ENCODE measurements at regions not wholly inside any gene's neighbourhood (a gene's known extent, or its start where the extent isn't known, plus 50 kb on each side); places are given as distances from the start of the nearest gene placed in this dataset.

DNA sequence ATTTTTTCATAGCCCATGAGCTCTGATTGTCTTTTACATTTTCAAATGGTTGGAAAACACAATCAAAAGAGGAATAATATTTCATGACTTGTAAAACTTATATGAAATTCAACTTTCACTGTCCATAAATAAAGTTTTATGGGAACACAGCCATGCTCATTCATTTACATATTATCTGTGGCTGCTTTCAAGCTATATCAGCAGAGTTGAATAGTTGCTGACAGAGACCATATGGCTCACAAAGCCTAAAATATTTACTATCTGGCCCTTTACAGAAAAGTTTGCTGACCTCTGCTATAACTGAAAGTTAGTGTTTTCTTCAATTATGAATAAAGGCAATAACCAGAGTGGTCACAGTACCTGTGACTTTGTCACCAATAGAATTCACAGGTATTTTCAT is 128.2 kb upstream of the GNAO1 start:
- Histone ChIP-seq H3K9me3 (ENCODE audit: control insufficient read depth, insufficient read depth, low read depth, low read length) (no peaks in the 10 kb centered on the region), H3K9ac (ENCODE audit: low read length) (no peak overlapping the region), H3K36me3 (ENCODE audit: control insufficient read depth, insufficient read depth, low read length) (no peaks in the 10 kb centered on the region), H3K27me3 (ENCODE audit: control insufficient read depth, insufficient read depth, low read length) (no peaks in the 10 kb centered on the region), H3K4me1 (ENCODE audit: control insufficient read depth, insufficient read depth, low read length) (no peaks in the 10 kb centered on the region), H3K4me3 (ENCODE audit: low read depth, low read length) (no peak overlapping the region), H3K27ac (ENCODE audit: low read depth, low read length) (no peak overlapping the region)

DNA sequence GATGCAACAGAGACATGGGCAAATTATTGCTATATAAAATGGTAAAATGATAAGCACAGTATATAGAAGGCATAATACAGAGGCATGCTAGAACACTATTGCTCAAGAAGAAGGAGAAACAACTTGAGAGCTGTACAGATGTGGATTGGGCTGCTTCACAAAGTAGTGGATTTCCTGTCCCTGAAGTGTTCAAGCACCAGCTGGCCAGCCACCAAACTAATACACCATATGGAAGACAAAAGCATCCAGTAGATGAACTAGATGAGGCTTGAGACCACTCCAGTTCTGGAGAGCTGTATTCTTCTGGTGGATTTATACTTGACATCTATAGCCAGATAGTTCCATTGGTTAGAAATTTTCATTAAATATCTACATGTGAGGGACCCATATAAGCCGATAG is 134.1 kb upstream of the GNAO1 start:
- Histone ChIP-seq H3K27me3 (ENCODE audit: control insufficient read depth, insufficient read depth, low read length) (no peaks in the 10 kb centered on the region), H3K4me3 (ENCODE audit: low read depth, low read length) (no peak overlapping the region), H3K9me3 (ENCODE audit: control insufficient read depth, insufficient read depth, low read depth, low read length) (no peaks in the 10 kb centered on the region), H3K4me1 (ENCODE audit: control insufficient read depth, insufficient read depth, low read length) (no peaks in the 10 kb centered on the region), H3K9ac (ENCODE audit: low read length) (no peak overlapping the region), H3K27ac (ENCODE audit: low read depth, low read length) (no peak overlapping the region), H3K36me3 (ENCODE audit: control insufficient read depth, insufficient read depth, low read length) (no peaks in the 10 kb centered on the region)

DNA sequence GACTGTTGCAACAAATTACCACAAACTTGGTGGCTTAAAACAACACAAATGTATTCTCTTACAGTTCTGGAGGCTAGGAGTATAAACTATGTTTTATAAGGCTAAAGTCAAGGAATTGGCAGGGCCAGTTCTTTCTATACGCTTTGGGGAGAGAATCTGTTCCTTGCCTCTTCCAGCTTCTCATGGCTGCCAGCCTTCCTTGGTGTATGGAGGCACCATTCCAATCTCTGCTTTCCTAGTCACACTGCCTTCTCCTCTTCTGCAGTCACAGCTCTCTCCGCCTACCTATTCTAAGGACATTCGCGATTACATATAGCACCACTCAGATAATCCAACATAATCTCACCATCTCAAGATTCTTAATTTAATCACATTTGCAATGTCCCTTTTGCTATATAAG is 140.4 kb upstream of the GNAO1 start:
- Histone ChIP-seq H3K27ac (ENCODE audit: low read depth, low read length) (no peak overlapping the region), H3K36me3 (ENCODE audit: control insufficient read depth, insufficient read depth, low read length) (no peaks in the 10 kb centered on the region), H3K4me3 (ENCODE audit: low read depth, low read length) (no peak overlapping the region), H3K4me1 (ENCODE audit: control insufficient read depth, insufficient read depth, low read length) (no peaks in the 10 kb centered on the region), H3K27me3 (ENCODE audit: control insufficient read depth, insufficient read depth, low read length) (no peaks in the 10 kb centered on the region), H3K9me3 (ENCODE audit: control insufficient read depth, insufficient read depth, low read depth, low read length) (no peaks in the 10 kb centered on the region), H3K9ac (ENCODE audit: low read length) (no peak overlapping the region)

DNA sequence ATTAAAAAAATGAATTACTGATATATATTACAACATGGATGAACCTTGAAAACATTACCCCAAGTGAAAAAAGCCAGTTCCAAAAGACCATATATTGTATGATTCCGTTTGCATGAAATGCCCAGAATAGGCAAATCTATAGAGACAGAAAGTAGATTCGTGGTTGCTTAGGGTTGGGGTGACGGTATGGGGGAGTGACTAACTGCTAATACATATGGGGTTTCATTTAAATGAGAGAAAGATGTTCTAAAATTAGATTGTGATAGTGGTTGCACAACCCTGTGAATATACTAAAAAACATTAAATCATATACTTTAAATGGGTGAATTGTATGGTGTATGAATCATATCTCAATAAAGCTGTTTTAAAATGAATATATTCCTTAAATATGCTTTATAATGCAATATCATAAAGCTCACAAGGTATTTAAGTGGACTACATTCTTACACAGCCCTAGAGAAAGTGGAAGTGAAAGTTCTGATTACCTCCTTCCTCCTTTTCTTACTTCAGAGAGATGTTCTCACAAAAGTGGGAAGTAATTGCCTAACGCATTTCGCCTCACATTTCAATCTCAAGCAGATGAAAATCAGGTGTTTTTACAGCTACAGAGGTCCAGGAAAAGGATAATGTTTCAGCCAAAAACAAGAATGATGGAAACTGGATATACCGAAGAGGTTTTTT is 142.7 kb upstream of the GNAO1 start:
- Histone ChIP-seq H3K9ac (ENCODE audit: low read length) (no peak overlapping the region), H3K27ac (ENCODE audit: low read depth, low read length) (no peak overlapping the region), H3K36me3 (ENCODE audit: control insufficient read depth, insufficient read depth, low read length) (no peaks in the 10 kb centered on the region), H3K4me1 (ENCODE audit: control insufficient read depth, insufficient read depth, low read length) (no peaks in the 10 kb centered on the region), H3K4me3 (ENCODE audit: low read depth, low read length) (no peak overlapping the region), H3K9me3 (ENCODE audit: control insufficient read depth, insufficient read depth, low read depth, low read length) (no peaks in the 10 kb centered on the region), H3K27me3 (ENCODE audit: control insufficient read depth, insufficient read depth, low read length) (no peaks in the 10 kb centered on the region)

DNA sequence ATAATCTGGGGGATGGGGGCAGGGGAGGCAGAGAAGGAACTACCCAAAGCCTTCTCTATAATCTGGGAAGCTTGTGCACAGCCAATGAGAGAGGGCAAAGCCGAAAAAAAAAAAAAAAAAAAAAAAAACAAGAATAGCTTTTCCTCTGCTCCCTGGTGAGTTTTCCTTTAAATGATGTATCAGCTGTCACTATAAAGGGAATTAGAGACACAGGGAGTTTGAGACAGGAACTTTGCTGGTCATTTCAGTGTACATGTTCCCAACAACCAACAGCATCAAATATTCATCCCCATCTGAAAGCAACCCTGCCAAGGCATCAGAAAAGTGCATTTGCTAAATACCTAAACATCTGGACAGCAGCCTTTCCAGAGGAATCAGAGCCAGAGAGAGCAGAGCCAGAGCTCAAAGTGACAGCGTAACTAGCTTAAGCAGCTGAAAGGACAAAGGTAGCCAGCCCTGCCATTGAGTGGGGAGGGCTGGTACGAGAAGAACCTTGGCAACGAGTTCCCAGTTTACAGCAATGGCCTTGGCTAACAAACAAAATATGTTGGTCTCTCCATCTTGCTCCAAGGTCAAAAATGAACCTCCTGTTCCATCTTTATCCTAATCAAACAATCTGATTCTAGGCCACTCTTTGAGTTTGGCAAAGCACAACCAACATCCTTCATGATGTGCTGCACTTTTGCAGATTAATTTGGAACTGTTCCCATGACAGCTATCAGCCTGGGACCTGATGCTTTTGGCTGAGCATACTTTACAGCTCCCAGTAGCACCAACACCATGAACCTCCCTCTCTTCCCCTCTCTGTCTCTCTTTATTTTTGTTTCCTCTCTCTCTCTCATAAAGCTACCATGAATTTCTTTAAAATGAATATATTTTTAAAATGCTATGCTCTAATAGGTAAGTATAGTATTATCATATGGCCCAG is 143.7 kb upstream of the GNAO1 start:
- Histone ChIP-seq H3K27ac (ENCODE audit: low read depth, low read length) (no peak overlapping the region), H3K9me3 (ENCODE audit: control insufficient read depth, insufficient read depth, low read depth, low read length) (no peaks in the 10 kb centered on the region), H3K27me3 (ENCODE audit: control insufficient read depth, insufficient read depth, low read length) (peaks cover 3% of the 10 kb centered on the region; the same call in 1 of the 2 replicates), H3K36me3 (ENCODE audit: control insufficient read depth, insufficient read depth, low read length) (no peaks in the 10 kb centered on the region), H3K9ac (ENCODE audit: low read length) (no peak overlapping the region), H3K4me1 (ENCODE audit: control insufficient read depth, insufficient read depth, low read length) (no peaks in the 10 kb centered on the region), H3K4me3 (ENCODE audit: low read depth, low read length) (no peak overlapping the region)

DNA sequence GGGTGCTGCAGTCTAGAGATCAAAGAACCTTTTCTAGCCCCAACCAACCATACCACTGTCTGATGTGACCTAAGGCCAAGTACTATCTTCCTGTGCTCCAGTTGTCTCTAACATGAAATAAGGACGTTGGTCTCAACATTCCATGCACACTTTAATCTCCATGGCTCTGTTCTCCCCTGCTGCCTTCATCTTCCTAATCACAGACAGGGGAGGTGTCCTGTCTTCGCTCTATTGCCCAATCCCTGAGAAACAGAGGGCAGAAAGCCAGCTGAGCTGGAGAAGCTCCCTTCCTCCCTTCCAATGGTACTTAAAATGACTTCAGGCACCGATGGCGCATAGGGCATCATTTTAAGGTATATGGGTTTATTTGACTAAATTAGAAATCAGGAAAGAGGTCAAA is 148.9 kb upstream of the GNAO1 start:
- H3K36me3 ChIP-seq (ENCODE audit: control insufficient read depth, insufficient read depth, low read length): no peaks in the 10 kb centered on the region
- no peaks in the 10 kb centered on the region for H3K9me3 ChIP-seq (ENCODE audit: control insufficient read depth, insufficient read depth, low read depth, low read length)
- H3K4me1 ChIP-seq (ENCODE audit: control insufficient read depth, insufficient read depth, low read length): no peaks in the 10 kb centered on the region
- no peak overlapping the region for H3K27ac ChIP-seq (ENCODE audit: low read depth, low read length)
- H3K27me3 ChIP-seq (ENCODE audit: control insufficient read depth, insufficient read depth, low read length): peaks cover 3% of the 10 kb centered on the region; the same call in 1 of the 2 replicates
- H3K4me3 ChIP-seq (ENCODE audit: low read depth, low read length): no peak overlapping the region
- H3K9ac ChIP-seq (ENCODE audit: low read length): no peak overlapping the region

DNA sequence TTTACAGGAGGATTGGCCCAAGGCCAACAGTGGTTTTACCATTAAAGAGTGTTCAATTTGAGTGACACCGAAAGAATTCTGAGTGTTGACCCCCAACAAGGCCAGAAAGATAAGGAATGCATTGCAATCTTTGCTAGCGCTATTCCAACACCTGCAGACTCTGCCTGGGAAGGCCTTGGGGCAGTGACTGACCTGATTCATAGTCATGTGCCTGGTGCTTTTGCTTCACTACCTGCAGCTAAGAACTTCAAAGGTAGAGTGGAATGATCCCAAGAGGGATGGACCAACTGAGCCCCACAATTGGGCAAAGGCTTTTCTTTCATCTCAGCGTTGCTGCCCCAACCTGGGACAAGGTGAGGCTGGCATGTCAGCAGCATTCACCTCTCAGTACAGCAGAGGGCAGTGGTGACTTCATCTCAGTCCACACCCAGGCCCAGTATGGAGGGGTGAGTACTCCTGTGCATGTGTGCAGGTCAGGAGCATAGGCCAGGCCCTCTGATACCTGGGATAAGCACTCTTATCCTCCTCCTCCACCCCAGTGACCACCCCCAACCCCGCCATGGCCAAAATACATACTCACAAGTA is 149.6 kb upstream of the GNAO1 start:
- no peak overlapping the region for H3K4me3 ChIP-seq (ENCODE audit: low read depth, low read length)
- H3K4me1 ChIP-seq (ENCODE audit: control insufficient read depth, insufficient read depth, low read length): no peaks in the 10 kb centered on the region
- H3K9me3 ChIP-seq (ENCODE audit: control insufficient read depth, insufficient read depth, low read depth, low read length): no peaks in the 10 kb centered on the region
- no peaks in the 10 kb centered on the region for H3K36me3 ChIP-seq (ENCODE audit: control insufficient read depth, insufficient read depth, low read length)
- H3K27ac ChIP-seq (ENCODE audit: low read depth, low read length): no peak overlapping the region
- no peak overlapping the region for H3K9ac ChIP-seq (ENCODE audit: low read length)
- H3K27me3 ChIP-seq (ENCODE audit: control insufficient read depth, insufficient read depth, low read length): peaks cover 3% of the 10 kb centered on the region; the same call in 1 of the 2 replicates

DNA sequence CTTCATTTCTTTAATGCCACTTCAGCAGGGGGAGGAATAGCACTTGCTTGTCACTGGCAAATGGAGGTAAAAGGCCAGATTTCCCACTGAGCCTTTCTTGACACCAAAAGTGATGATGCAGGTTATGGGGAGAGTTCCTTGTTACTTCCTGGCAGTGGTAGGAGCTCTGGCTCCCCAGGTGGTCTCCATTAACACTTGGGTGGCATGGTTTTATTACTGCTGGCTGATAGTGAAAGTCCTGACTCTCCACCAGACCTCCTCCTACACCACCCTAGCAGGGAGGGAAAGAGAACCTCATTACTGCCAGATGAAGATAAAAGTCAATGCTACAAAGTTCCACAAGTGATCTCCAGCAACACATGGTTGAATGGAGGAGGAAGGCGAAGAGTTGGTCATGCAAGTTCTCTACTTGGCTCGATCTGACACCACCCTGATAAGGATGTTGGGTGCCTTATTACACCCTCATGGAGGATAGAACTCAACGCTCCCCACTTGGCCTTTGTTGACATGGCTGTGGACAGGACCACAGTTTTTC is 152.7 kb upstream of the GNAO1 start:
- Histone ChIP-seq H3K4me1 (ENCODE audit: control insufficient read depth, insufficient read depth, low read length) (no peaks in the 10 kb centered on the region), H3K9me3 (ENCODE audit: control insufficient read depth, insufficient read depth, low read depth, low read length) (peaks cover 4% of the 10 kb centered on the region; the same call in 1 of the 2 replicates), H3K27me3 (ENCODE audit: control insufficient read depth, insufficient read depth, low read length) (peaks cover 3% of the 10 kb centered on the region; the same call in 1 of the 2 replicates), H3K4me3 (ENCODE audit: low read depth, low read length) (no peak overlapping the region), H3K36me3 (ENCODE audit: control insufficient read depth, insufficient read depth, low read length) (no peaks in the 10 kb centered on the region), H3K9ac (ENCODE audit: low read length) (no peak overlapping the region), H3K27ac (ENCODE audit: low read depth, low read length) (no peak overlapping the region; the same call in 1 of the 2 replicates)

DNA sequence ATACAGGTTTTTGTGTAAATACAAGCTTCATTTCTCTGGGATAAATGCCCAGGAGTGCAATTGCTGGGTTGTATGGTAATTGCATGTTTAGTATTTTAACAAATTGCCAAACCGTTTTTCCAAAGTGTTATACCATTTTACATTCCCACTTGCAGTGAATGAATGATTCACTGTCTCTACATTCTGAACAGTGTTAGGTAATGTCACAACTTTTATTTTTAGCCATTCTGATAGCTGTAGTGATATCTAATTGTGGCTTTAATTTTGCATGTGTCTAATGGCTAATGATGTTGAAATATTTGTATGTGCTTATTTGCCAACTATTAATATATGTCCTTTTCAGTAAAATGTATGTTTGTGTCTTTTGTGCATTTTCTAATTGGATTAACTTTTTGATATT is 156.9 kb upstream of the CES5A start:
- H3K9me3 ChIP-seq (ENCODE audit: control insufficient read depth, insufficient read depth, low read depth, low read length): peaks cover 4% of the 10 kb centered on the region; the same call in 1 of the 2 replicates
- no peak overlapping the region for H3K4me3 ChIP-seq (ENCODE audit: low read depth, low read length)
- H3K4me1 ChIP-seq (ENCODE audit: control insufficient read depth, insufficient read depth, low read length): no peaks in the 10 kb centered on the region
- H3K9ac ChIP-seq (ENCODE audit: low read length): no peak overlapping the region
- H3K27me3 ChIP-seq (ENCODE audit: control insufficient read depth, insufficient read depth, low read length): no peaks in the 10 kb centered on the region
- no peak overlapping the region for H3K27ac ChIP-seq (ENCODE audit: low read depth, low read length)
- no peaks in the 10 kb centered on the region for H3K36me3 ChIP-seq (ENCODE audit: control insufficient read depth, insufficient read depth, low read length)

DNA sequence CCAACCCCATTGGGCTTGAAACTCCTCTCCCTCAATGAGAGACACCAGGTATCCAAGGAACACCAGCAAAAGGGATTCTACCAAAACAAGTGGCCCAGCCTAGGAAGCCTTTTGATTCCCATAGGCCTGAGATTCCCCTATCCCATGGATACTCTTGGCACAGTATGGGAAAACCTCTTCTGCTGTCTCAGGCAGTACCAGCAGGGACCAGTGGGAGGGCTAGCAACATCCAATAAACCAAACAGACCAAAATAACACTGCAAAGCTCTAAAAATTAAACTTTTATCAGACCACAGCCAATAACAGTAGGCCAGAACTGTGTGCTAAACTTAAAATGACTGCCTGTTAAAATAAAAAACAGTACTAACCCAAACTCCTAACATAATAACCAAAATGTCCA is 153.9 kb upstream of the CES5A start:
- Histone ChIP-seq H3K27me3 (ENCODE audit: control insufficient read depth, insufficient read depth, low read length) (peaks cover 11% of the 10 kb centered on the region; the same call in 1 of the 2 replicates), H3K9me3 (ENCODE audit: control insufficient read depth, insufficient read depth, low read depth, low read length) (no peaks in the 10 kb centered on the region), H3K4me1 (ENCODE audit: control insufficient read depth, insufficient read depth, low read length) (no peaks in the 10 kb centered on the region), H3K27ac (ENCODE audit: low read depth, low read length) (no peak overlapping the region), H3K4me3 (ENCODE audit: low read depth, low read length) (no peak overlapping the region), H3K9ac (ENCODE audit: low read length) (no peak overlapping the region), H3K36me3 (ENCODE audit: control insufficient read depth, insufficient read depth, low read length) (no peaks in the 10 kb centered on the region)
